Mesendoderm (in vitro differentiated cells): ENCODE measurements at regions not wholly inside any gene's neighbourhood (a gene's known extent, or its start where the extent isn't known, plus 50 kb on each side); places are given as distances from the start of the nearest gene placed in this dataset.

Experiments used
- DNase-seq: peaks from one replicate; pipeline ENCODE4 v3.0.0; 2013
- H2AK5ac ChIP-seq: 2 replicates; pipeline ENCODE4 v1.6.1; 2013; ENCODE audit warnings: low read length, inconsistent platforms
- H2BK120ac ChIP-seq: 2 replicates; pipeline ENCODE4 v1.6.1; 2013; ENCODE audit warnings: low read depth, mild to moderate bottlenecking, low read length, moderate library complexity, mixed read lengths
- H2BK15ac ChIP-seq: replicated peaks from 2 replicates; pipeline ENCODE4 v1.6.1; 2013; ENCODE audit warnings: low read depth, mild to moderate bottlenecking, moderate library complexity
- H2BK5ac ChIP-seq: 2 replicates; pipeline ENCODE4 v1.6.1; 2013; ENCODE audit warnings: low read length, inconsistent platforms
- H3K18ac ChIP-seq: 2 replicates; pipeline ENCODE4 v1.6.1; 2013; ENCODE audit warnings: mild to moderate bottlenecking, low read length, mixed read lengths
- H3K23ac ChIP-seq: one replicate; pipeline ENCODE4 v1.6.1; 2013; ENCODE audit warnings: low read length
- H3K27ac ChIP-seq: 2 replicates; pipeline ENCODE4 v1.5.1; 2013; ENCODE audit warnings: low read depth, mild to moderate bottlenecking, inconsistent platforms, low read length, moderate library complexity
- H3K27me3 ChIP-seq: 2 replicates; pipeline ENCODE4 v1.6.1; 2013; ENCODE audit warnings: low read length, control low read depth, mild to moderate bottlenecking, inconsistent platforms; ENCODE audit not compliant: insufficient read depth, poor library complexity
- H3K36me3 ChIP-seq: 2 replicates; pipeline ENCODE4 v1.6.1; 2013; ENCODE audit warnings: low read length, inconsistent platforms; ENCODE audit not compliant: control insufficient read depth, insufficient read depth
- H3K4ac ChIP-seq: one replicate; pipeline ENCODE4 v1.6.1; 2013; ENCODE audit warnings: low read depth, mild to moderate bottlenecking, low read length, moderate library complexity
- H3K4me1 ChIP-seq: 2 replicates; pipeline ENCODE4 v1.6.1; 2013; ENCODE audit warnings: low read depth, low read length, inconsistent platforms; ENCODE audit not compliant: control insufficient read depth
- H3K4me2 ChIP-seq: 2 replicates; pipeline ENCODE4 v1.6.1; 2013; ENCODE audit warnings: low read length
- H3K4me3 ChIP-seq: 2 replicates; pipeline ENCODE4 v1.5.1; 2013; ENCODE audit warnings: mild to moderate bottlenecking, low read length
- H3K56ac ChIP-seq: one replicate; pipeline ENCODE4 v1.6.1; 2013; ENCODE audit warnings: low read length
- H3K79me1 ChIP-seq: 2 replicates; pipeline ENCODE4 v1.6.1; 2013; ENCODE audit warnings: low read length, inconsistent platforms
- H3K79me2 ChIP-seq: 2 replicates; pipeline ENCODE4 v1.6.1; 2013; ENCODE audit warnings: mild to moderate bottlenecking, low read length; ENCODE audit not compliant: control insufficient read depth, insufficient read depth
- H3K9ac ChIP-seq: 2 replicates; pipeline ENCODE4 v1.6.1; 2013; ENCODE audit warnings: low read length, inconsistent platforms
- H4K5ac ChIP-seq: one replicate; pipeline ENCODE4 v1.6.1; 2013; ENCODE audit warnings: low read length
- H4K8ac ChIP-seq: one replicate; pipeline ENCODE4 v1.6.1; 2013; ENCODE audit warnings: low read depth, mild to moderate bottlenecking, control low read depth, low read length, moderate library complexity
- WGBS: extraction: QIAGEN DNeasy Blood & Tissue Kit; methylation state at CpG from one replicate; pipeline ENCODE4 v1.1.7; 2013; ENCODE audit warnings: low lambda C conversion rate, missing lambda C conversion rate; ENCODE audit not compliant: insufficient coverage; ENCODE audit errors: extremely low coverage; 5-methylcytosine and 5-hydroxymethylcytosine counted together

- Histone ChIP-seq H3K79me2 (no peaks in the 10 kb centered on the region), H3K4me1 (no peaks in the 10 kb centered on the region), H2BK5ac (no peak overlapping the region), H3K4ac (no peak overlapping the region), H2AK5ac (no peak overlapping the region), H4K8ac (no peak overlapping the region), H3K79me1 (no peaks in the 10 kb centered on the region), H3K27ac (no peak overlapping the region), H3K23ac (no peak overlapping the region), H3K56ac (no peak overlapping the region), H3K18ac (no peak overlapping the region), H2BK120ac (no peak overlapping the region), H4K5ac (no peak overlapping the region), H2BK15ac (no peak overlapping the region), H3K4me3 (no peak overlapping the region), H3K36me3 (no peaks in the 10 kb centered on the region), H3K27me3 (no peaks in the 10 kb centered on the region), H3K4me2 (no peak overlapping the region), H3K9ac (no peak overlapping the region)
- WGBS = 100% methylated on average over 3 of the region's 5 CpGs
- DNase-seq = no peak
Observed at GRCh38 chr3:147497286-147497685, 88.1 kb downstream of the ZIC1 start.

GRCh38 chr3:147507638-147508286 lies 98.6 kb downstream of the ZIC1 start:
- H3K4me2 ChIP-seq = no peak overlapping the region
- no peak overlapping the region for H2BK120ac ChIP-seq
- no peaks in the 10 kb centered on the region for H3K27me3 ChIP-seq
- H3K36me3 ChIP-seq = no peaks in the 10 kb centered on the region
- no peak overlapping the region for H2AK5ac ChIP-seq
- no peak overlapping the region for H3K18ac ChIP-seq
- no peak overlapping the region for H2BK15ac ChIP-seq
- H3K4me1 ChIP-seq = no peaks in the 10 kb centered on the region
- H3K79me1 ChIP-seq = no peaks in the 10 kb centered on the region
- H3K79me2 ChIP-seq = no peaks in the 10 kb centered on the region
- no peak overlapping the region for H3K4me3 ChIP-seq
- no peak overlapping the region for H3K27ac ChIP-seq
- no peak overlapping the region for H4K8ac ChIP-seq
- no peak overlapping the region for H3K23ac ChIP-seq
- no peak overlapping the region for H3K56ac ChIP-seq
- no peak for DNase-seq
- no peak overlapping the region for H2BK5ac ChIP-seq
- H4K5ac ChIP-seq = no peak overlapping the region
- WGBS = no CpG with 5 or more reads among the region's 3 CpGs
- H3K9ac ChIP-seq = no peak overlapping the region
- no peak overlapping the region for H3K4ac ChIP-seq

- no peaks in the 10 kb centered on the region for H3K4me1 ChIP-seq
- H3K27ac ChIP-seq = no peak overlapping the region
- no peak overlapping the region for H3K4me2 ChIP-seq
- H4K8ac ChIP-seq = no peak overlapping the region
- no peaks in the 10 kb centered on the region for H3K79me2 ChIP-seq
- H3K4me3 ChIP-seq = no peak overlapping the region
- no peaks in the 10 kb centered on the region for H3K36me3 ChIP-seq
- H2BK15ac ChIP-seq = no peak overlapping the region
- no peak overlapping the region for H4K5ac ChIP-seq
- no peak overlapping the region for H3K18ac ChIP-seq
- H2BK120ac ChIP-seq = no peak overlapping the region
- H3K27me3 ChIP-seq = no peaks in the 10 kb centered on the region
- no peak overlapping the region for H3K9ac ChIP-seq
- H3K56ac ChIP-seq = no peak overlapping the region
- H3K23ac ChIP-seq = no peak overlapping the region
- no peak overlapping the region for H2AK5ac ChIP-seq
- no peak overlapping the region for H3K4ac ChIP-seq
- H2BK5ac ChIP-seq = no peak overlapping the region
- no peaks in the 10 kb centered on the region for H3K79me1 ChIP-seq
- no peak for DNase-seq
- WGBS = no CpG with 5 or more reads among the region's 3 CpGs
Observed at GRCh38 chr3:147509448-147509847, 100.3 kb downstream of the ZIC1 start.

GRCh38 chr3:147513785-147514184 lies 104.6 kb downstream of the ZIC1 start:
- H3K18ac ChIP-seq = no peak overlapping the region
- no peaks in the 10 kb centered on the region for H3K36me3 ChIP-seq
- peak; percentile 78 for DNase-seq
- H3K9ac ChIP-seq = no peak overlapping the region
- H2BK5ac ChIP-seq = no peak overlapping the region
- H3K79me1 ChIP-seq = no peaks in the 10 kb centered on the region
- H4K5ac ChIP-seq = no peak overlapping the region
- H3K23ac ChIP-seq = no peak overlapping the region
- H3K27ac ChIP-seq = no peak overlapping the region
- H3K4me2 ChIP-seq = no peak overlapping the region
- no peak overlapping the region for H4K8ac ChIP-seq
- WGBS = no CpG with 5 or more reads among the region's 5 CpGs
- H3K4me1 ChIP-seq = no peaks in the 10 kb centered on the region
- H3K4me3 ChIP-seq = no peak overlapping the region
- H3K56ac ChIP-seq = no peak overlapping the region
- no peak overlapping the region for H2AK5ac ChIP-seq
- no peak overlapping the region for H2BK120ac ChIP-seq
- no peaks in the 10 kb centered on the region for H3K79me2 ChIP-seq
- H3K27me3 ChIP-seq = no peaks in the 10 kb centered on the region
- H3K4ac ChIP-seq = no peak overlapping the region
- H2BK15ac ChIP-seq = no peak overlapping the region

DNA sequence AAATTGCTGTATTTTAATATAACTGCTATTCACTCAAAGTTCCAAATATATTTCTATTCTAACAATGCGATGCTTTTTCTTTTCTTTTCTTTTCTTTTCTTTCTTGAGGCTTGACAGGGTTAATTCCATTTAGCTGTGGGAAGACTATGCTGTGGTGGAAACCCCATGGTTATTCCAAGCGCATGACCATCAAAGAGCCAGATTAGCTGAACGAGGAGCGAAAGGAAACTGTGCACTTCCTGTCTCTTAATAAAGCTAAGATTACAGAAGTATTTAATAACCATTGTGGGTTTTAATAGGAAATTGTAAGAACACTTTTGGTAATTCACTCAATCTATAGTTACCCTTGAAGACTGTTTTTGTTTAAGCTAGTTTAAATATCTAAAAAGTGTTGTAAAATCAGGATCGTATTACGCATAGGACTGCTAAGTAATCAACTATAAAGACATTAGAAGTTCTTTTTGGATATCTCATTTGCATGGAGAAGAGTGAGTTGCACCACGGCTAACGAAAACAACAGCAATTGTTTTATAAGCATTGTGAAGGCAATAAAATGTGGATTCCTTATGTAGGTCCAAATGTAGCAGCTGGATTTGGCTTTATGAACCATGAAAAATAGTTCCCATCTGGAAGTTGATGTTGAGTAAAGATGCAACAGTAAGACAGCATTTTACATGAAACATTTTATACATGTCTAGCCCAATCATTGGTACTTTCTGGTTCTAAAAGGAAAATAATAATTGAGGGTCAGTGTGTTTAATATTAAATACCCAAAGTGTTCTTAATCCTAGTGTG lies 105.4 kb downstream of the ZIC1 start:
- Histone ChIP-seq H2BK120ac (no peak overlapping the region), H3K79me1 (no peaks in the 10 kb centered on the region), H4K5ac (no peak overlapping the region), H4K8ac (no peak overlapping the region), H3K56ac (no peak overlapping the region), H2BK5ac (no peak overlapping the region), H3K18ac (no peak overlapping the region), H3K36me3 (no peaks in the 10 kb centered on the region), H3K4ac (no peak overlapping the region), H3K4me3 (no peak overlapping the region), H3K4me2 (no peak overlapping the region), H2BK15ac (no peak overlapping the region), H2AK5ac (no peak overlapping the region), H3K27me3 (no peaks in the 10 kb centered on the region), H3K27ac (no peak overlapping the region), H3K79me2 (no peaks in the 10 kb centered on the region), H3K4me1 (no peaks in the 10 kb centered on the region), H3K23ac (no peak overlapping the region), H3K9ac (no peak overlapping the region)
- peak; percentile 13 for DNase-seq
- no CpG with 5 or more reads among the region's 8 CpGs for WGBS
